ENCODE measurements at regions not wholly inside any gene's neighbourhood (a gene's known extent, or its start where the extent isn't known, plus 50 kb on each side); places are given as distances from the start of the nearest gene placed in this dataset.

GRCh38 chr9:109914280-109915027 lies 134.5 kb downstream of the PALM2AKAP2 start:
- DNase-seq, result peak; percentile 83

- DNase-seq, result no peak
These were observed 136.3 kb downstream of the PALM2AKAP2 start for GRCh38 chr9:109916316-109916715.

- DNase-seq, result peak; percentile 27
These were observed 138.6 kb downstream of the PALM2AKAP2 start for GRCh38 chr9:109918339-109919163.

- no peak for DNase-seq
These were observed 139.9 kb downstream of the PALM2AKAP2 start for GRCh38 chr9:109919736-109920408.

- no peak for DNase-seq
These were observed 142.8 kb downstream of the PALM2AKAP2 start for GRCh38 chr9:109922617-109923470.

GRCh38 chr9:109923471-109923760 lies 143.4 kb downstream of the PALM2AKAP2 start:
- DNase-seq, result no peak

- DNase-seq, result no peak
These were observed 143.8 kb downstream of the PALM2AKAP2 start for GRCh38 chr9:109923806-109924205.

GRCh38 chr9:109925799-109926198 lies 145.8 kb downstream of the PALM2AKAP2 start:
- DNase-seq, result no peak

- DNase-seq, result no peak
These were observed 146.4 kb downstream of the PALM2AKAP2 start for GRCh38 chr9:109926421-109926869.

- DNase-seq, result no peak
These were observed 151.6 kb downstream of the PALM2AKAP2 start for GRCh38 chr9:109931623-109932022.

- DNase-seq, result no peak
These were observed 154.3 kb downstream of the PALM2AKAP2 start for GRCh38 chr9:109934136-109934856.

- DNase-seq, result no peak
These were observed 154.8 kb downstream of the PALM2AKAP2 start for GRCh38 chr9:109934857-109935215.

GRCh38 chr9:109935406-109936087 lies 155.5 kb downstream of the PALM2AKAP2 start:
- no peak for DNase-seq

GRCh38 chr9:109937861-109938453 lies 158.0 kb downstream of the PALM2AKAP2 start:
- DNase-seq, result no peak

GRCh38 chr9:109939698-109940342 lies 159.8 kb downstream of the PALM2AKAP2 start:
- no peak for DNase-seq

GRCh38 chr9:109940561-109940960 lies 160.6 kb downstream of the PALM2AKAP2 start:
- DNase-seq, result no peak

GRCh38 chr9:109941771-109942170 lies 161.8 kb downstream of the PALM2AKAP2 start:
- DNase-seq, result no peak

- DNase-seq, result no peak
These were observed 165.6 kb downstream of the PALM2AKAP2 start for GRCh38 chr9:109945573-109945972.

- DNase-seq, result no peak
These were observed 168.5 kb downstream of the PALM2AKAP2 start for GRCh38 chr9:109948453-109948852.

- no peak for DNase-seq
These were observed 170.9 kb downstream of the PALM2AKAP2 start for GRCh38 chr9:109950710-109951443.
